GM18498 (cell line): ENCODE measurements at regions not wholly inside any gene's neighbourhood (a gene's known extent, or its start where the extent isn't known, plus 50 kb on each side); places are given as distances from the start of the nearest gene placed in this dataset.

Experiments
- ATAC-seq: cut with Tn5 transposase; IDR thresholded peaks from one replicate; pipeline ENCODE4 v1.9.1; 2021; ENCODE audit warnings: mild to moderate bottlenecking, moderate library complexity; ENCODE audit not compliant: unreplicated experiment

- no peak for ATAC-seq
Measured at GRCh38 chr2:62447411-62447810, 58.6 kb downstream of the TMEM17 start.

- no peak for ATAC-seq
Measured at GRCh38 chr2:62446491-62446890, 59.5 kb downstream of the TMEM17 start.

- no peak for ATAC-seq
Measured at GRCh38 chr2:62443886-62444285, 62.1 kb downstream of the TMEM17 start.

- no peak for ATAC-seq
Measured at GRCh38 chr2:62443471-62443870, 62.5 kb downstream of the TMEM17 start.

GRCh38 chr2:62441824-62442223, 64.2 kb downstream of the TMEM17 start:
- ATAC-seq, result no peak

- no peak for ATAC-seq
Measured at GRCh38 chr2:62441421-62441820, 64.6 kb downstream of the TMEM17 start.

- no peak for ATAC-seq
Measured at GRCh38 chr2:62440281-62440946, 65.6 kb downstream of the TMEM17 start.

GRCh38 chr2:62439425-62439824, 66.6 kb downstream of the TMEM17 start:
- no peak for ATAC-seq

- ATAC-seq, result no peak
Measured at GRCh38 chr2:62437785-62438184, 68.2 kb downstream of the TMEM17 start.

GRCh38 chr2:62435720-62436119, 70.3 kb downstream of the TMEM17 start:
- ATAC-seq, result peak; percentile 89

- ATAC-seq, result no peak
Measured at GRCh38 chr2:62432407-62432806, 73.6 kb downstream of the TMEM17 start.

- ATAC-seq, result no peak
Measured at GRCh38 chr2:62431512-62431911, 74.5 kb downstream of the TMEM17 start.

- ATAC-seq, result no peak
Measured at GRCh38 chr2:62430146-62430545, 75.8 kb downstream of the TMEM17 start.

GRCh38 chr2:62427146-62427545, 78.8 kb downstream of the TMEM17 start:
- ATAC-seq, result no peak

- no peak for ATAC-seq
Measured at GRCh38 chr2:62426154-62426912, 79.7 kb downstream of the TMEM17 start.

- no peak for ATAC-seq
Measured at GRCh38 chr2:62425684-62426083, 80.3 kb downstream of the TMEM17 start.

GRCh38 chr2:62424899-62425298, 81.1 kb downstream of the TMEM17 start:
- no peak for ATAC-seq

GRCh38 chr2:62423883-62424458, 82.0 kb downstream of the TMEM17 start:
- no peak for ATAC-seq

GRCh38 chr2:62423235-62423634, 82.8 kb downstream of the TMEM17 start:
- ATAC-seq, result no peak

GRCh38 chr2:62415518-62415917, 90.5 kb downstream of the TMEM17 start:
- peak; percentile 6 for ATAC-seq

GRCh38 chr2:62415019-62415431, 91.0 kb downstream of the TMEM17 start:
- ATAC-seq, result peak; percentile 85

- no peak for ATAC-seq
Measured at GRCh38 chr2:62413116-62413663, 92.8 kb downstream of the TMEM17 start.
